ENCODE measurements at regions not wholly inside any gene's neighbourhood (a gene's known extent, or its start where the extent isn't known, plus 50 kb on each side); places are given as distances from the start of the nearest gene placed in this dataset.

DNA sequence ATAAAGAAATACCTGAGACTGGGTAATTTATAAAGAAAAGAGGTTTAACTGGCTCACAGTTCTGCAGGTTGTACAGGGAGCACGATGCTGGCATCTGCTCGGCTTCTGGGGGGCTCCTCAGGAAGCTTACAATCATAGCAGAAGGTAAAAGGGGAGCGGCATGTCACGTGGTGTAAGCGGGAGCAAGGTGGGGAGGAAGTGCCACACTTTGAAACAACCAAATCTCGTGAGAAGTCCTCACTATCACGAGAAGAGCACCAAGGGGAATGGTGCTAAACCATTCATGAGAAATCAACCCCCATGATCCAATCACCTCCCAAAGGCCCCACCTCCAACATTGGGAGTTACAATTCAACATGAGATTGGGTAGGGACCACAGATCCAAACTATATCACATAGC, 67.7 kb downstream of the AKR1B1 start:
- no peak for DNase-seq

DNA sequence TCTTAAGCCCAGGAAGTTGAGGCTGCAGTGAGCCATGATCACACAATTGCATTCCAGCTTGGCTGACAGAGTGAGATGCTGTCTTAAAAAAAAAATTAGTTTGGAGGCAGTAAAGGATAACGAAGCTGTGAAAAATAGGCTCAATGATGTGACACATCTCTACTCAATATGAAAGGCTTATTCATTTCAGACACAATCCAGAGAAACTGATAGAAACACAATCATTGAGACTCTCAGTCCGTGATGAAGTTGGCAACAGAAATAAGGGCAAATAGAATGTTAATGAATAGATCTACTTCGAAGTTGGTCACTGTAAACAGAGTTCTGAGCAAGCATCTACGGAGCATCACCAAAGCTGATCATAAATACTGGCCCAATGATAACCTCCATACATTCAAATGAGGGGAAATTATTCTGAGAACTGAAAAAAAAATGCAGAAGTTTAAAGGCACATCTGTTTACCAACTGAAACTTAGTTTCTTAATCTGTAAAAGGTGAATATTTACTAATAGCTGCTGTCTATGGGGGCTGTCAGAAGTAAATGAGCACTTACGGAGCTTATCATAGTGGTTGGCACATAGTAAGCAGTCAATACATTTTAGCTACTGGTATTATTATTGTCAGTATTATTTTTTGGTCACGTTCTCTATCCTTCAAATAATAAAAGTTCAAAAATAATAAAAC, 70.4 kb downstream of the AKR1B1 start:
- DNase-seq, result no peak

DNA sequence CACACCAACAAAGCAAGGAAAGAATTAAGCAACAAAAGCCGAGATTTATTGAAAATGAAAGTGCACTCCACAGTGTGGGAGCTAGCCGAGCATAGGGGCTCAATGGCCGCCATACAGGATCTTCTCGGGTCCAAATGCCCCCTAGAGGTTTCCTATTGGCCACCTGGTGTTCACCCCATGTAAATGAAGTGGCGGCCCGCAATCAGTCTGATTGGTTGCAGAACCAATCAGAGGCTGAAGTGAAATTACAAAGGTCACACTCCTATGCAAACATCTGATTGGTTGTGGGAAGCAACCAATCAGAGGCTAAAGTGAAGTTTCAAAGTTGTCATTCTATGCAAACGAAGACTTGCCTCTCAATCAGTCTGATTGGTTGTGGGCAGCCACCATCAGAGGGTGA, 61.8 kb upstream of the SLC35B4 start:
- no peak for DNase-seq

DNA sequence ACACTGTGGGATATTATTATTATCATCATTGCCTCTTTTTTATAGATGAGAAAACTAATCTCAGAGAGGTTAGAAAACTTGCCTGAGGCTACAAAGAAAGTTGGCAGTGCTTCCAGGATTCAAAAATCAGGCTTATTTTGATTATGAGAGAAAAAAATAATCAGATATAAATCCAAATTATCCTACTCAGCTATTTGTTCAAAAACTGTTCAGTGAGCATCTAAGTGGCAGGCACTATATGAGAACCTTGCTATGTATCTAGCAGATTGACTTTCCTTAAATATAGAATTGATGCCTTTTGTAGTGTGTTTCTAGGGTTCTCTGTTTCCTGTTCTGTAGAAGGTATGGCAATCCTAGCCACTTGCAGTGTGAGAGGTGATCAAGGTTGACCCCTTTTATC, 60.0 kb upstream of the SLC35B4 start:
- no peak for DNase-seq

DNA sequence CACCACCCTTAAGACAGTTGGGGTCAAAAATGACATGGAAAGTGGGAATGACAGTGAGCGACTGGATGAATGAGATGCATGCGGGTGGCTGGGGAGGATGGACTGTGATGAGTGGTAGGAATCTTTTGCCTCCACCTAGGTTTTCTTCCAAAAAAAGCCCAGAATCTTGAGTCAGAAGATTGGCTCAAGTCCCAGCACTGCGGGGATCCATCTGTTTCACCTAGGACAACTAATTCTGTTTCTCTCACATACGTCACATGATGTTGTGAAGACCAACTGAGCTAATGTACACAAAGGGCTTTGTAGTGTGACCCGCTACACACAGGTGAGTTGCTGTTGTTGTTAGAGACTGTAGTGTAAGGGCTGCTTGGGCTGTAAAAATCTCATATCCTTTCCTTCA, 58.5 kb upstream of the SLC35B4 start:
- DNase-seq, result no peak

DNA sequence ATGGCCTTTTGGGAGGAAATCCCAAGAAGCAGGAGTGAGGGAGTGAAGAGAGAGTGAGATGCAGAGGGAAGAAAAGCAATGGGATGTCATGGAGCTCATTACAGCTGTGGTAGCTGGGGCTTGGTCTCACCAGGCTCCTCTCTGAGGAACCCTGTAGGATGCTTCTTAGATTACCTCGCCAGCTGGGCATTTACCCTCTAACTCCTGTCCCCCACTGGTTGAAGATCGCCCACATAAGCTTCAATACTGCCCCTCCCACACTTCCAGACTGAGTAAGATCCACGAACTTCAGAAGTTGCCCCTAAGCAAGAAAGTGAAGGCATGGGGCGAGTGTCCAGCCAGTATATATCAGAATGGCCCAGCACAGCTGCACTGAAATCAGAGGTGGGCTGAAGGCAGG, 58.1 kb upstream of the SLC35B4 start:
- no peak for DNase-seq

DNA sequence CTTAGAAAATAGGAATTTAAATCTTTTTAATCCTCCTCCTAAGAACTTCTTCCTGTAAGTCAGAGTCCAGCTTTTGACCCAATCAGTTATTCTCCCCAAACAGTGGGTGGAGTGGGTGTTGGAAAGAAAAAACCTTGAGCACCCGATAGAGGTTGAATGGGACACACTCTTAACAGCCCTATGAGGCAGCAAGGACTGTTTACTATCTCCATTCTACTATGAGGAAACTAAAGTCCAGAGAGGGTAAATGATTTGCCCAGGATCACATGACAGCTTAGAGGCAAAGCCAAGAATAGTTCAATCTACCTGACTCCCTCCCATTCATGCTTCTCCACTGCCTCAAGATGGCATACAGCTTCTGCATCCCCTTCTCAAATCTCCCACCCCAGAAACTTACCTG, 57.6 kb upstream of the SLC35B4 start:
- DNase-seq, result no peak

DNA sequence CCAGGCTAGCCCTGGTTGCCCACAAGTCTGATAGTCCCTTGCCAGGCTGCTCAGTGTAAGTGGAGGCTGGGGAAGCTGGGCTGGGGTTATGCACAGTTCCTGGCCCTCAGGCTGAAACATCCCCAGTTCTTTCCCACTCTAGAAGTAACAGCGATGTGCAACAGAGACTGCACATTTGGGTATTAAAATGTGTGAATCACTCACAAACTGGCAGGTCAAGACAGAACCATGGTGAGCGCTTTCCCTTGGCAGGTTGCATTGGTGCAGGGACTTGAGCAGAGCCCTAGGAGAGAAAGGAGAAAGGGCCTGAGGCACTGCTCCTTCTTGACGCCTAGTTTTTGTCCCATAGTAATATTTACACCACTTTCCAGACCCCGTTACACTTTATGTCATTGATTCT, 56.1 kb upstream of the SLC35B4 start:
- DNase-seq, result no peak

DNA sequence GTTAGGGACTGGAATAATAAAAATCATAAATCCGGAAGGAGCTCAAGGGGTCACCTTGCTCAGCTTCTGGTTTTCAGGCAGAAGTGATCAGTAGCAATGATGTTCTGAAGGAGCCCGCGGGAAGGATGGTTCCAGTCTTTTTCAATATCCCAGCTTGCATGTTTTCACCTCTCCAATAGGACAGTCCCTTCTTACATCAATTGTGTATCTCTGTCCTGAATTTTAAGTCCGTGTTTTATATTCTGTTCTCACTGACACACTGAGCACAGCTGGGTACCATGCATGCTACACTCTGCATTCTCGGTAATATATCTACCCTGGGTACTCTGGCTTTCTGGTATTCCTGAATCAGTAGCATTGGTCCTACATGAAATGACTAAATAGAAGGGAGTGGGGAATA, 55.2 kb upstream of the SLC35B4 start:
- DNase-seq, result no peak

DNA sequence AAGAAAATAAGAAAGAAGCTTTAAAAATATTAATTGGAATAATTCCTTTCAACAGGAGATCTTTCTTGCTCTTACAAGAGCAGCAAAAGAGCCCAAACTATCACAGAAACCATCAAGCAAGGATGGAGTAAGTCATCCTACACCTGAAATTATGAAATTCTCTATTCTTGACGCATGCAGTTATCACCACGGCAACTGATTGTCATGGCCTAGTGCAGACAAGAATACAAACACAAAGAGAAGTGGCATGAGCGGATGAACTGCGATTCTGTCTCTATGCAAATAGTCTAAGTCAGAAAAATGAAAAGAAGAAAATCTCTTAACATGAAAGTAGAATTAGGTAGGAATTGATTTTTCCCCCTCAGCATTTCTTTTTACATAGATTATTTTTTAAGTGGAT, 54.8 kb upstream of the SLC35B4 start:
- no peak for DNase-seq

DNA sequence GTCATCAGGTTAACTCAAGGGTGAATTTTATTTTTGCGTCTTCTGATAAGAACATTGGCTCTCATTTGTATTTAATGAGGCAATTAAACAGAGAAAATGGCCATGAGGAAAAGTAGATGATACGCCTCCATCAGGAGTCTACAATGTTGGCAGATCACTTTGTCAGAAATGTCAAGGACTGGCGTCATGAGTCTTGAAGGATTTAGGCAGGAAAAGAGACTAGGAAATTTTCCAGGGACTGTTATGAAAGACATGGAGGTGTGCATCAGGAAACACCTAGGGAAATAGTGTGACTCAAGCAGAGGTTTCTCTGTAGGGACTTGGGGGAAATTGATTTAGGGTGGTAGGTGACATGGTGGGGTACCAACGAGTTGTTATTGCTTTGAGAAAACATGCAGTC, 53.4 kb upstream of the SLC35B4 start:
- DNase-seq, result no peak

DNA sequence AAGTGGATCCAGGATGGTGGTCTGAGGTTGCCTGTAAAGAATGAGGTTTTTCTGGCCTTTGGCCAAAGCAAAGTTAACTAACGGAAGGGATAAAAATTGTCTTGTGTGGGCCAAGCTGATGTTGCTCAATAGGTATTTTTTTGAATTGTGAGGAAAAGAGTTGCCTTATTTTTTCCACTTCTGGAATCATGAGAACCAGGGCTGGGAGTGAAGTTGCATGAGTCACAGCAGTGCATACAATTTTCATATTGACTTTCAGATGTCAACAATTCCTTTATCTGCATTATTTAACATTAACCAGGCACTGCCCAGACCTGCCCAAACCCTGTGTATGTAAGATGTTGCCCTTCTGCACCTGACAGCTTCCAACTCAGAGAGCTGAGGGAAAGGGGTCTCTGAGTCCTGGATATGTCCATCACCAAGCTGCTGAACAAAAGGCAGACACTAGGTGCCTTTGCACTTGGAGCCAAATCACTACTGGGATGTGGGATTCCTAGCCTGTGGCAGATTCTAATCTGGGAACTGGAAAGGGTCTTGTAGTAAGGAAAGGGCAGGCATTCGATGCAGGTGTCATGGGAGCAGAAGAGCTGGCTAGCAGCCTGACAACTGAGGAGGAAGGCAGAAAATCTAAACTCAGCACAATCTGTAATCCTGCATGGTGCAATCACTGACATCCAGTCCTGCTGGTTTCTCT, 52.3 kb upstream of the SLC35B4 start:
- peak; percentile 85 for DNase-seq

DNA sequence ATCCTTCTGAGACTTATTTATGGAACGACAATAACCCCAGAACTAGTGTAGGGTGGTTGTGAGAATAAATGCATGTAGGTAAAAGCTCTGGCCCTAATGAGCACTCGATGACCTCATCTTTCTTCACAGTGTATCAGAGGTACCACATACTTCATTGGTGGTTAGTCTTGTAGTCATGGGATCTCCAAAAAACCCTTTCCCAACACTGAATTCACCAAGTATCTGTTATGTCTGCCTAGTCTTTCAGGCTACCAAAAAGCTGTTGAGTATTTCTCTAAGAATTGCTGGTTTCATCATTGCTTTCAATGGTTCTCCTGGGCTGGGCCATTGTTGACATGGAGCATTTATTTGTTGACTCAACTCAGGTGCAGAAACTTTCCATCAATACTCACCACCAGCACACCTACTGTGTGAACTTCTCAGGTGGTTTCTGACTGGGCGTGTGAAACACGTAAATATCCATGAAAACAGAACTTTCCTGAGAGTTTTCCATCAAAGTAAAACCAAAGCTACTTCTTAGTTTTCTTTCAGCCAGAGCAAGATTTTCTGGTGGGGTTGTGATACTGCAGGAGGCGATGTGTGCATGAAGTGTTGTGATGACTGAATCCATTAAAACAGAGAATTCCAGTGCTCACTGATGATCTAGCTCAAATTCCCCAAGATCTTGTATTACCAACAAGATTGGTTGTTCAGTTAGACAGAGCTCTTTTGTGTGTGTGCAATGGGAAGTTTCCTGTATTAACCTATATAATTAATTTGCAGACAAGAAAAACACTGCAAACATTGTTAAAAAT, 51.4 kb upstream of the SLC35B4 start:
- DNase-seq, result no peak
